Activated naive CD8-positive, alpha-beta T cell treated with anti-CD3 and anti-CD28 coated beads, Interleukin-2, amount 50 U/mL, for 24 hours (primary cell): ENCODE measurements at regions not wholly inside any gene's neighbourhood (a gene's known extent, or its start where the extent isn't known, plus 50 kb on each side); places are given as distances from the start of the nearest gene placed in this dataset.
"Not testable (repeated sequence)": the region's sequence is repeated elsewhere in the genome, so short reads cannot be mapped to it uniquely, and the experiment has no call there.

Experiments used
- ATAC-seq: fragments of 150-1000 bp; cut with Tn5 transposase; one replicate; pipeline ENCODE4 v1.10.0; 2021
- DNase-seq: peaks from one replicate; pipeline ENCODE4 v3.0.0; 2021
- H3K27ac Mint-ChIP-seq: one replicate; pipeline ENCODE4 v1.8.0; 2021; ENCODE audit warnings: mild to moderate bottlenecking, mixed read lengths
- H3K27me3 Mint-ChIP-seq: one replicate; pipeline ENCODE4 v1.8.0; 2021; ENCODE audit warnings: mixed read lengths
- H3K36me3 Mint-ChIP-seq: one replicate; pipeline ENCODE4 v1.8.0; 2021; ENCODE audit warnings: low read depth, mixed read lengths
- H3K4me1 Mint-ChIP-seq: one replicate; pipeline ENCODE4 v1.8.0; 2021; ENCODE audit warnings: mixed read lengths
- H3K4me3 Mint-ChIP-seq: one replicate; pipeline ENCODE4 v1.8.0; 2021; ENCODE audit warnings: mild to moderate bottlenecking, moderate library complexity, mixed read lengths
- H3K9me3 Mint-ChIP-seq: one replicate; pipeline ENCODE4 v1.8.0; 2021; ENCODE audit warnings: mixed read lengths

- Mint-ChIP-seq H3K4me3 (no peak overlapping the region), H3K9me3 (peaks cover 4% of the 10 kb centered on the region), H3K27me3 (peaks cover under 1% of the 10 kb centered on the region), H3K27ac (no peak overlapping the region), H3K36me3 (no peaks in the 10 kb centered on the region), H3K4me1 (peaks cover 24% of the 10 kb centered on the region)
- DNase-seq, result no peak
- no peak for ATAC-seq
These were observed 110.6 kb downstream of the METRNL start for GRCh38 chr17:83190004-83190385.

- Mint-ChIP-seq H3K27ac (no peak overlapping the region), H3K27me3 (peaks cover 3% of the 10 kb centered on the region), H3K9me3 (peaks cover 4% of the 10 kb centered on the region), H3K4me3 (no peak overlapping the region), H3K36me3 (no peaks in the 10 kb centered on the region), H3K4me1 (peaks cover 27% of the 10 kb centered on the region)
- no peak for DNase-seq
- ATAC-seq, result no peak
These were observed 111.4 kb downstream of the METRNL start for GRCh38 chr17:83190601-83191387.

GRCh38 chr17:83191388-83192160 is 112.2 kb downstream of the METRNL start:
- Mint-ChIP-seq H3K36me3 (no peaks in the 10 kb centered on the region), H3K4me3 (no peak overlapping the region), H3K27me3 (peaks cover 3% of the 10 kb centered on the region), H3K27ac (no peak overlapping the region), H3K9me3 (peaks cover 4% of the 10 kb centered on the region), H3K4me1 (peaks cover 27% of the 10 kb centered on the region)
- ATAC-seq, result no peak
- no peak for DNase-seq

GRCh38 chr17:83192161-83192788 is 112.9 kb downstream of the METRNL start:
- no peak overlapping the region for H3K4me3 Mint-ChIP-seq

GRCh38 chr17:83192789-83193335 is 113.5 kb downstream of the METRNL start:
- H3K4me1 Mint-ChIP-seq, result peaks cover 29% of the 10 kb centered on the region
- H3K4me3 Mint-ChIP-seq, DNase-seq, H3K27me3 Mint-ChIP-seq, H3K27ac Mint-ChIP-seq, ATAC-seq, H3K9me3 Mint-ChIP-seq, H3K36me3 Mint-ChIP-seq: not testable (repeated sequence)

More at GRCh38 chr17:83192161-83192788, 112.9 kb downstream of the METRNL start:
- ATAC-seq (no peak), DNase-seq (peak; percentile 6)
- peaks cover 4% of the 10 kb centered on the region for H3K9me3 Mint-ChIP-seq
- peaks cover 27% of the 10 kb centered on the region for H3K4me1 Mint-ChIP-seq
- no peak overlapping the region for H3K27ac Mint-ChIP-seq
- no peaks in the 10 kb centered on the region for H3K36me3 Mint-ChIP-seq
- H3K27me3 Mint-ChIP-seq, result peaks cover 3% of the 10 kb centered on the region

- H3K27me3 Mint-ChIP-seq, result peaks cover 3% of the 10 kb centered on the region
- no peaks in the 10 kb centered on the region for H3K36me3 Mint-ChIP-seq
- H3K4me3 Mint-ChIP-seq, result no peak overlapping the region
- H3K27ac Mint-ChIP-seq, result no peak overlapping the region
- H3K9me3 Mint-ChIP-seq, result no peaks in the 10 kb centered on the region
- peaks cover 34% of the 10 kb centered on the region for H3K4me1 Mint-ChIP-seq
- ATAC-seq (peak; percentile 33), DNase-seq (peak; percentile 15)
These were observed 114.2 kb downstream of the METRNL start for GRCh38 chr17:83193336-83194185.

GRCh38 chr17:83194186-83194561 is 114.8 kb downstream of the METRNL start:
- Mint-ChIP-seq H3K36me3 (no peaks in the 10 kb centered on the region), H3K9me3 (no peaks in the 10 kb centered on the region), H3K27me3 (peaks cover 3% of the 10 kb centered on the region), H3K4me3 (no peak overlapping the region), H3K4me1 (peaks cover 41% of the 10 kb centered on the region), H3K27ac (no peak overlapping the region)
- DNase-seq (peak; percentile 7), ATAC-seq (peak; percentile 4)

GRCh38 chr17:83194761-83195329 is 115.4 kb downstream of the METRNL start:
- no peaks in the 10 kb centered on the region for H3K36me3 Mint-ChIP-seq
- peaks cover 47% of the 10 kb centered on the region for H3K4me1 Mint-ChIP-seq
- no peak overlapping the region for H3K4me3 Mint-ChIP-seq
- peak; percentile 2 for DNase-seq
- ATAC-seq, result no peak
- no peak overlapping the region for H3K27ac Mint-ChIP-seq
- peaks cover 3% of the 10 kb centered on the region for H3K27me3 Mint-ChIP-seq
- H3K9me3 Mint-ChIP-seq, result no peaks in the 10 kb centered on the region

GRCh38 chr17:83195330-83196023 is 116.1 kb downstream of the METRNL start:
- peaks cover 54% of the 10 kb centered on the region for H3K4me1 Mint-ChIP-seq
- peak; percentile 16 for DNase-seq
- H3K9me3 Mint-ChIP-seq, result no peaks in the 10 kb centered on the region
- H3K27me3 Mint-ChIP-seq, result peaks cover 3% of the 10 kb centered on the region
- H3K27ac Mint-ChIP-seq, result no peak overlapping the region
- H3K4me3 Mint-ChIP-seq, result no peak overlapping the region
- no peak for ATAC-seq
- no peaks in the 10 kb centered on the region for H3K36me3 Mint-ChIP-seq

- H3K36me3 Mint-ChIP-seq, result no peaks in the 10 kb centered on the region
- no peak overlapping the region for H3K27ac Mint-ChIP-seq
- DNase-seq, result peak; percentile 1
- peaks cover 57% of the 10 kb centered on the region for H3K4me1 Mint-ChIP-seq
- H3K27me3 Mint-ChIP-seq, result peaks cover 3% of the 10 kb centered on the region
- no peak overlapping the region for H3K4me3 Mint-ChIP-seq
- H3K9me3 Mint-ChIP-seq, result no peaks in the 10 kb centered on the region
- ATAC-seq, result no peak
These were observed 116.6 kb downstream of the METRNL start for GRCh38 chr17:83196024-83196365.

- peaks cover 3% of the 10 kb centered on the region for H3K27me3 Mint-ChIP-seq
- ATAC-seq, result no peak
- no peaks in the 10 kb centered on the region for H3K9me3 Mint-ChIP-seq
- no peaks in the 10 kb centered on the region for H3K36me3 Mint-ChIP-seq
- no peak for DNase-seq
- no peak overlapping the region for H3K4me3 Mint-ChIP-seq
- H3K27ac Mint-ChIP-seq, result no peak overlapping the region
- H3K4me1 Mint-ChIP-seq, result peaks cover 57% of the 10 kb centered on the region
These were observed 117.0 kb downstream of the METRNL start for GRCh38 chr17:83196366-83196765.

- DNase-seq, result peak; percentile 1
- Mint-ChIP-seq H3K4me3 (no peak overlapping the region), H3K4me1 (peaks cover 64% of the 10 kb centered on the region), H3K27ac (peak overlapping the region; percentile 17), H3K9me3 (no peaks in the 10 kb centered on the region), H3K36me3 (no peaks in the 10 kb centered on the region), H3K27me3 (peaks cover 3% of the 10 kb centered on the region)
- ATAC-seq, result no peak
These were observed 117.8 kb downstream of the METRNL start for GRCh38 chr17:83196973-83197880.
